ENCODE measurements at regions not wholly inside any gene's neighbourhood (a gene's known extent, or its start where the extent isn't known, plus 50 kb on each side); places are given as distances from the start of the nearest gene placed in this dataset.

DNA sequence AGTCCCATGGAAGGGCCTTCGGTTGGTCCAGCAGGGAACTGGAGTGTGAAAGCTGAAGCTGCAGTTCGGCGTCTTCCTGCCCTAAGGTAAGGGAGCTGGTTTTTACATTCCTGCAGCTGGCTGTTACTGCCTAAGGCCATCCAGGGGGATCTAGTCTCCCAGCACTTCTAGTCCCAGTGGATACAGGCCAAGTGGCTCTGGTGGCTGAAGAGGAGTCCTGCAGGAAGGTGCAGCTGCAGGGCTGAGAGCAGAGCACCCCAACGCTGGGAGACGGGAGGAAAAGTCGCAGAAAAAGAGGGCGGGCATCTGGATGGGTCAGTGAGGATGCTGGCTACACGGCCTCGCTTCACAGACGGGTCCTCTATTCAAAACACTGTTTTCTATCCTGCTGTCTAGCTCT is 225.0 kb upstream of the HS6ST1 start:
- DNase-seq = no peak

GRCh38 chr2:128544321-128545037 is 225.8 kb upstream of the HS6ST1 start:
- DNase-seq = no peak

- DNase-seq = no peak
These were observed 226.4 kb upstream of the HS6ST1 start for GRCh38 chr2:128545085-128545484.

- DNase-seq = no peak
These were observed 227.2 kb upstream of the HS6ST1 start for GRCh38 chr2:128545829-128546228.

GRCh38 chr2:128547667-128548066 is 229.0 kb upstream of the HS6ST1 start:
- no peak for DNase-seq

GRCh38 chr2:128548461-128548891 is 229.8 kb upstream of the HS6ST1 start:
- DNase-seq = no peak

DNA sequence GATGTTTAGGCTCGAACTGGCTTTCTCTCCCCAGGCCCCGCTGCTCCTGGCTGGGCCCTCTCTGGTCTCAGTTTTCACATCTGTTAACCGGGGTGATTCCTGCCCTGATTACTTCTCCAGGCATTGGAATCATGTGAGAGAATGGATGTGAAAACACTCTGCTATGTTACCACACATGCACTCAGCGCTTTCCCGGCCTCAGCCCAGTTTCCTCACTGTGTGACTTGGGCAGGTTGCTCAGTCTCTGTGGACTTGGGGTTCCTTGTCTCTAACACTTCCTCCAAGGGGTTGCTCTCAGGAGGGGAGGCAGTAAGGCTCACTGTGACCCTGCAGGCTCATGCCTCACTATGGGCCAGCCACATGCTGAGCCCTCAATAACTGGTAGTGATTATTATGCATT is 230.4 kb upstream of the HS6ST1 start:
- no peak for DNase-seq

GRCh38 chr2:128549646-128550260 is 231.1 kb upstream of the HS6ST1 start:
- DNase-seq = no peak

- no peak for DNase-seq
These were observed 231.7 kb upstream of the HS6ST1 start for GRCh38 chr2:128550389-128550788.

- no peak for DNase-seq
These were observed 232.2 kb upstream of the HS6ST1 start for GRCh38 chr2:128550801-128551416.

DNA sequence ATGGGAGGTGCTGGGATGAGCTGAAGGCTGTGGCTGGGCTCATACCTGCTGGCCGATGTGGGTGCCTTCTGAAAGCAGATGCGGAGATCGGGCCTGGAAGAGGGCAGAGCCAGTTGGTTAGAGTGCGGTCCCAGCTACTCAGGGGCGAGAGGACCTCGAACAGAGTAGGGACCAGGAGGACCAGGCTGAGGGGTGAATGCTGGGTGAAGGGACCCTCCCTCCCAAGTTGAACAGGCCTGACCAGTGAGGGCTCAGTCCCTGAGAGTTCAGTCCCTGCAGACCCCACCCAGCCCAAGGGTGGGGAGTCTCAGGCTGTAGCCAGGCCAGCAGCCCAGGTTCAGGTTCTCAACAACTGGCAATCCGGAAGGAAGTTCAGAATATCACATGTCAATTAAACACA is 232.8 kb upstream of the HS6ST1 start:
- DNase-seq = no peak

- DNase-seq = no peak
These were observed 233.6 kb upstream of the HS6ST1 start for GRCh38 chr2:128552141-128552805.

- no peak for DNase-seq
These were observed 234.3 kb upstream of the HS6ST1 start for GRCh38 chr2:128552806-128553551.

- no peak for DNase-seq
These were observed 235.6 kb upstream of the HS6ST1 start for GRCh38 chr2:128554151-128554769.

- DNase-seq = no peak
These were observed 236.8 kb upstream of the HS6ST1 start for GRCh38 chr2:128555433-128555832.

DNA sequence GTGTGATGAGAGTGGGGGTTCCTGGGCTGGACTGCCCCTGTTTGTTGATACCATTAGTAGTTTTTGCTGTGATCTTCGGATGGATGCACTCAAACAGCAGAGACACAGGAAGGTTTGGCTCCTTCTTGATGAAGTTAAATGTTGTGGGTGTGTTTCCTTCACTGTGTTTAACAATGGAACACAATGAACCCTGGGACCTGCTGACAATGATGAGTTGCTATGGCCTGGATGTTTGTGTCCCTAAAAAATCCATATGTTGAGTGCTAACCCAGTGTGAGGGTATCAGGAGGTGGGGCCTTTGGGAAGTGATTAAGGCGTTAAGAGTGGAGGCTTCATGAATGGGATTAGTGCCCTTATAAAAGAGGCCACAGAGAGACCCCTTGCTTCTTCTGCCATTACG is 237.4 kb upstream of the HS6ST1 start:
- DNase-seq = no peak

GRCh38 chr2:128556633-128557032 is 238.0 kb upstream of the HS6ST1 start:
- DNase-seq = no peak

DNA sequence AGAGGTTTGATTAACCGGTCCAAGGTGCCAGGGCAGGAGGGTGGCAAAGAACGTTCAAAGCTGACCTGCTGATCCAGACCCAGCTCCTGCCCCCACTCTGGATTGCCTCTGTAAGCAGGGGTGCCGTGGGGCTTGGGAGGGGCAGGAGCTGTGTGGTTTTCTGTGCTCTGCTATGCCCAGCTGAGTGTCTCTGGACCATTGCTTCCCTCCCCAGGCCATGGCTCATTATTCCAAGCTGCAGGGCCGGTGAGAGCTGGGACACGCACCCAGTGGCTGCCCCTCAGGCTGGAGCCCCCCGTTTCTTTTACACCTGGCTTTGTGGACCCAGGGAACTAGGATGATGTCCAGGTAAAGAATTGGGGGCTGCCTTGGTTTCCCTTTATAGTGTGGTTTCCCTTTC is 238.4 kb upstream of the HS6ST1 start:
- DNase-seq = no peak

DNA sequence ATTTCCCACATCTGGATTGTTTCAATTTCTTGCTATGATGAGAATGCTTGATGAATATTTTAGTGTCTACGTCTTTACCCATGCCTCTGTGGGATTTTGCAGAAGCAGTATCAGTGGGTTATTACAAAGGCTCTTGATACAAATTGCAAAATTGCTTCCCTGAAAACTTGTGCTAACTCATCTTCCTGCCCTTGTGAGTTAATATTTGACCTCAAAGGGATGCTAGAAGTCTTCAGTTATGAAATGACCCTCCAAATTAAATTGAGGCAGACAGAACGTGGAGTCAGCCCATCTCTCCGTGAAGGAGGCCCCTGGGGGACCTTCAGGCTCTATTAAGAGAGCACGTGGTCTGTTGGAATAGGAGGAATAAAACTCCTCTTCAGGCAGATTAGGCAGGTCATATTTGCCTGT is 239.2 kb upstream of the HS6ST1 start:
- no peak for DNase-seq

GRCh38 chr2:128558441-128558840 is 239.8 kb upstream of the HS6ST1 start:
- DNase-seq = no peak

- DNase-seq = no peak
These were observed 240.3 kb upstream of the HS6ST1 start for GRCh38 chr2:128558895-128559532.
